VCaP (cell line): ENCODE measurements at regions not wholly inside any gene's neighbourhood (a gene's known extent, or its start where the extent isn't known, plus 50 kb on each side); places are given as distances from the start of the nearest gene placed in this dataset.
"Not testable (repeated sequence)": the region's sequence is repeated elsewhere in the genome, so short reads cannot be mapped to it uniquely, and the experiment has no call there.

Experiments
- H3K27ac ChIP-seq: fragments of 450-650 bp; 2 replicates; pipeline ENCODE4 v1.5.1; 2017
- TF ChIP-seq, protein P1 (sequence below): fragments of 450-650 bp; conservative IDR thresholded peaks from 2 replicates; pipeline ENCODE4 v1.5.1; 2017; ENCODE audit warnings: mild to moderate bottlenecking, moderate library complexity

DNA sequence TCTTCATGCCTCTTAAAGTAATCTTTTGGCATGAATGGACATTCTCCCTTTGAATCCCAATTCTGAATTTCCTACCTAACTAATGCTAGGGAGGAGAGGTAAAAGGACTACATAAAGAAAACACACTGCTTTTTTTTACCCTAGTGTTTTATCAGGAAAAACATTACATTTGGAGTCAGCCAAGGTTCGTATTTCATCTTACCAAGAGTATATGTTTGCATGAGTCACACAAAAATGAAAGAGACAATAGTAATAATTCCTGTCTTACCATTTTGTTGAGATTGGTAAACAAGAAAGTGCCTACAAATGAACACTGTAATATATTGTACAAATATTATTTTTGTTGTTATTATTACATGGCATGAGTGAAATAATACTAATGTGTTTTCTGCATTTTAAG, 112.9 kb upstream of the WARS2 start:
- H3K27ac ChIP-seq: no peak overlapping the region
- TF ChIP-seq, protein P1, sequence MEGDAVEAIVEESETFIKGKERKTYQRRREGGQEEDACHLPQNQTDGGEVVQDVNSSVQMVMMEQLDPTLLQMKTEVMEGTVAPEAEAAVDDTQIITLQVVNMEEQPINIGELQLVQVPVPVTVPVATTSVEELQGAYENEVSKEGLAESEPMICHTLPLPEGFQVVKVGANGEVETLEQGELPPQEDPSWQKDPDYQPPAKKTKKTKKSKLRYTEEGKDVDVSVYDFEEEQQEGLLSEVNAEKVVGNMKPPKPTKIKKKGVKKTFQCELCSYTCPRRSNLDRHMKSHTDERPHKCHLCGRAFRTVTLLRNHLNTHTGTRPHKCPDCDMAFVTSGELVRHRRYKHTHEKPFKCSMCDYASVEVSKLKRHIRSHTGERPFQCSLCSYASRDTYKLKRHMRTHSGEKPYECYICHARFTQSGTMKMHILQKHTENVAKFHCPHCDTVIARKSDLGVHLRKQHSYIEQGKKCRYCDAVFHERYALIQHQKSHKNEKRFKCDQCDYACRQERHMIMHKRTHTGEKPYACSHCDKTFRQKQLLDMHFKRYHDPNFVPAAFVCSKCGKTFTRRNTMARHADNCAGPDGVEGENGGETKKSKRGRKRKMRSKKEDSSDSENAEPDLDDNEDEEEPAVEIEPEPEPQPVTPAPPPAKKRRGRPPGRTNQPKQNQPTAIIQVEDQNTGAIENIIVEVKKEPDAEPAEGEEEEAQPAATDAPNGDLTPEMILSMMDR: no peak

GRCh38 chr1:119254067-119254720, 113.7 kb upstream of the WARS2 start:
- H3K27ac ChIP-seq: no peak overlapping the region
- TF ChIP-seq, protein P1: no peak

- H3K27ac ChIP-seq: not testable (repeated sequence)
Measured at GRCh38 chr1:119256089-119256488, 112.5 kb upstream of the HAO2 start.

GRCh38 chr1:119260506-119260905, 108.1 kb upstream of the HAO2 start:
- TF ChIP-seq, protein P1: no peak
- H3K27ac ChIP-seq: no peak overlapping the region

- no peak overlapping the region for H3K27ac ChIP-seq
- TF ChIP-seq, protein P1: no peak
Measured at GRCh38 chr1:119266386-119266785, 102.2 kb upstream of the HAO2 start.

DNA sequence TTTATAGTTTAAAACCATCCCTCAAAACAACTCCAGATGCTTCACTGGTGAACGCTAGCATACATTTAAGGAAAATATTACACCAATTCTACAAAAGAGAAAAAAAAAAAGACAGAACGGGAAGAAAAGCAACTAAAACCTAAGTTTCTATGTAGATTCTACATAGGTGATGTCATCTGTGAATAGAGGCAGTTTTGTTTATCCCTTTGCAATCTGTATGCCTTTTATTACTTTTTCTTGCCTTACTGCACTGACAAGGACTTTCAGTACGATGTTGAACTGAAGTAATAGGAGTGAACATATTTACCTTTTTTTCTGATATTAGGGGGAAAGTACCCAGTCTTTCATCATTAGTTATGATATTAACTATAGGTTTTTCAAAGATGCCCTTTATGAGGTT, 101.7 kb upstream of the HAO2 start:
- no peak overlapping the region for H3K27ac ChIP-seq
- TF ChIP-seq, protein P1: no peak

GRCh38 chr1:119267288-119267687, 101.3 kb upstream of the HAO2 start:
- H3K27ac ChIP-seq: not testable (repeated sequence)

GRCh38 chr1:119268879-119269278, 99.7 kb upstream of the HAO2 start:
- TF ChIP-seq, protein P1: no peak
- H3K27ac ChIP-seq: no peak overlapping the region
